Erythroblast (primary cell): ENCODE measurements at regions not wholly inside any gene's neighbourhood (a gene's known extent, or its start where the extent isn't known, plus 50 kb on each side); places are given as distances from the start of the nearest gene placed in this dataset.

Experiments
- GATA1 ChIP-seq: IDR thresholded peaks from 2 replicates; pipeline ENCODE4 v1.6.1; 2011; ENCODE audit warnings: low read depth, mild to moderate bottlenecking, control low read depth, low read length, moderate library complexity
- POLR2A ChIP-seq: IDR thresholded peaks from 2 replicates; pipeline ENCODE4 v1.6.1; 2011; ENCODE audit warnings: mild to moderate bottlenecking, low read length

- TF ChIP-seq POLR2A = no peak
- no peak for TF ChIP-seq GATA1
Measured at GRCh38 chr12:113710216-113710615, 238.5 kb upstream of the LHX5 start.
